Activated CD4-positive, alpha-beta T cell treated with anti-CD3 and anti-CD28 coated beads, Interleukin-10, Interleukin-2, amounts not matched to agents 100 ng/mL and 50 ng/mL, durations not matched to agents 16 hours and 8 hours (primary cell): ENCODE measurements at regions not wholly inside any gene's neighbourhood (a gene's known extent, or its start where the extent isn't known, plus 50 kb on each side); places are given as distances from the start of the nearest gene placed in this dataset.

ENCODE experiments used
- DNase-seq: peaks from one replicate; pipeline ENCODE4 v3.0.0-alpha.2; 2020

DNA sequence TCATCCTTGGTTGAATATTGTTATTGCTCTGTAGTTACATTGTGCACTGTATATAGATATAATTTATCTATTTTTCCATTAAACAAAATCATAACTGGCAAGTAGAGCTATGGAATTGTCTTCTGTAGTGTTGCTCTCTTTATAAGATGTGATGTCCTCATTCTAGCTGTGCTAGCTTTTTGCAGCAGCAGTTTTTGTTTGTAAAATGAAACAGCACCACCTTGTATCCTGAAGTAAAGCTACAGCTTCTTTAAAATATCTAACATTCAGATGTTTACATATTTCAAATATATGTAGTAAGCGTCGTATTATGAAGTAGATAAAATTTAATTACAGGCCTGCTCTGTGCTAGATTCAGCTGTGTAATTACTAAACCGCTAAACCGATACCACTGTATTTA, 328.8 kb upstream of the MANEA start:
- no peak for DNase-seq

DNA sequence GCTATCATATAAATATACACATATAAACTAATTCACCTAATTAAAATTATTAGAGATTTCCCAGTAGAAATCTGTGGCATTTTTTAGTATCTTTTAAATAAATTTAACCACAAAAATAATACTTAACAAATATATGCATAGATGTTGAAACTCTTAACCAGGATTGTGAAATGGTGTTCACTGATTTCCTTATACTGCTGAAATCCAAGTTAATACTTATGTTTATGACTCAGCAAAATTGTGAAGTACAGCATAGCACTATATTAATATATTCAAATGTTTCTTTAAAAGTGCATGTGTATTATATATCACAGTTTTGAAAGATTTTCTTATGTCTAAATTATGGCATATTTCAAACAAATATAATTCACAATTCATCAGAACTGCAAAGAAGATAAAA, 328.2 kb upstream of the MANEA start:
- DNase-seq: no peak

DNA sequence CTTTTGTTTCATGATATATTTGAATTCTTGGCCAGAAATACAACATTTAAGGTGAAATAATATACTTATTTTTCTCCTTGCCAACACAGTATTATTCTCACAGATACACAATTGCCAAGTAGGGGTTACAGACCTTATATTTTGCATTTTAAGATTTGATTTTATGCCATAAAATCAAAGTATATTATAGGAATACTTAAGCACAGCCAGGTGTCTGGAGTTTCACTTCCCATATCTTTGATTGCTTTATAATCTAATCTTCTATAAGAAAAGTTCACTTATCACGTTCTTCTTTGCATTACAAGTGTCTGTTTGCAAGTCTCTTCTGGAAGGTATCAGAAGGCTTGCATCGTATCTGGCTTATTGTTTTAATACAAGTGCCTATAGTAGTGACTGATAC, 327.7 kb upstream of the MANEA start:
- no peak for DNase-seq

DNA sequence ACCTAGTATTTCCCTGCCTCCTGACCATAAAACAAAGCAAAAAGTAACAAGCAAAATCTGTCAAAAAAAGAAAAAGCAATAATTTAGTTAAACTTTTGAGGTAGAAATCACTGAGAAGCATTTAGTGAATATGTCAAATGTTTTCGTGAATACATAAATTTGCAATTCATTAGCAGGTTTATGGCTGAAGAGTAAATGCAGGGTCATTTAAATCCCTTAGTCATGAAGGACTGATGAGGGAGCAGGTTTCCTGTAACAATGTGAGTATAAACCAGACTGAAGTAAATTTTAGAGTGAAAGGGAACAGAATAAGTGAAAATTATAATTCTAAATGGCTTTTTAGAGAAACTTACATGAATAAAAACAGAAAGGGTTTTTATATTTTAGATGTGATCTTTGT, 313.5 kb upstream of the MANEA start:
- DNase-seq: no peak

DNA sequence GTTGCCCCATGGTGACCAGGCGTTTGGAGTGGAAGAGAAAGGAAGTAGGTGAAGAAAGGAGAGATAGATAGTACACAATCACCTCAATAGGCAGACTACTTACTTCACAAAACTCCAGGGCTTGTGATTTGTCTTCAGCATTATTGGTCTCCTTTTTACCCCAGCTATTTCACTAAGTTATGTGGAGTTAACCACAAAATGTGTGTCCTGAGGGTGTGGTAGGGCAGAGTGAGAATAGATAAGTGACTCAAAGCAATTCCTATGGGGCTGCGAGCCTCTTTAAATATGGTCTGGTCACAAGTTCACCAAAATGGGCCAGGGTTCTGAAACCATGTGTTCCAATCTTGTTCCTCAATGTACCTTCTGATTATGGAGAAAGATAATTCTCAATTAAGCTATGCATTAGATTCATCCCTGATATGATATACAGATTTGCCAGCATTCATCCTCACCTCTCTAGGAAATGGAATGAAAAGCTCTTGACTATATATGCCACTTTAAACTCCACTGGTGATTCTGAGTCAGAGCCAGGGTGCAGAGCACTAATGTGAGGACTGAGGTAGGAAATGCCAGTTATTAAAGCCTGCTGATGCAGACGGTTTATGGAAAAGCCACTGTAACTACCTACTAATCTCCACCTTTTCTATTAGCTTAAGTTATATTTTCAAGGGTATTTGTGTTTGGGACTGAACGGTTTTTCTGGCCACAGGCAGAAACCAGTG, 310.6 kb upstream of the MANEA start:
- DNase-seq: no peak

DNA sequence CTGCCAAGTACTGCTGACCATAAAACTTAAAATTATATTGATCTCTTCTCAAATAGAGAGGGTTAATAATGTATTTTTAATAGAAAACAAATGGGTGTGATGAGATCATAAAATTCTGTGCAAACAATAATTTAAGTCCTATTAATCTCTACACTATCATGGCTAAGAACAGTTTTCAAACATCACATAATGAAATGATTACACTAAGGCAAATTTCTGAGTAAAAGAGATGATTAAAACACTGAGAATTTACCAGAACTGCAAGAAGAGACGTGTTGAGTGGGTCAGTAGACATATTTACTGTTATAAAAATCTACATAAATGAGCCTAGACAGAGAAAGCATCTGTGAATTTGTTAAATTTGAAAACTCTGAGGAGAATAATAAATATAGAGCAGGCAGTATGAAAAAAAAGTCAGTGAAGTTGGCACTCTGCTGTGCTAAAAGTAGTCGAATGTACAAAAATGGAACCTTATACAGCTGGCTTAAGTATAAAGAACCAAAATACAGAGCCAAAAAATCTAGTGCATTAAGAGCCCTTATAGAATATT, 302.6 kb upstream of the MANEA start:
- DNase-seq: no peak

DNA sequence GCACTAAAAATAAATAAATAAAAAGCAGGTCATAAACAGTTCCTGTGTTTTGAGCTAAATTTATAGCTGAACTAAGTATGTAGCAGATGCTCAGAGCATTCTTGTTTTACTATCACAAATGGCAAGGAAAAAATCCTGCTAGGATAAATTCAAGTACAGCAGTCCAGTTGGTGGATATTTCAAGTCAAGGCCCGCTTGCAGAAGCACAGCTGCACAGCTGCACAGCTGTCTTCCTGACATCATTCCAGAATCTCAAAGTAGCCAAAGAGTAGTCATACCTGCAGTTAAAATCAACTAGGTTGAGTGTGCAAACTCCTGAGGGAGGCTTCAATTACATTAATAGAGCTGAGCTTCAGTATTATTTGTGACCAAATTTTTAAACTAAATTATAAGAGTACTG, 297.7 kb upstream of the MANEA start:
- no peak for DNase-seq

DNA sequence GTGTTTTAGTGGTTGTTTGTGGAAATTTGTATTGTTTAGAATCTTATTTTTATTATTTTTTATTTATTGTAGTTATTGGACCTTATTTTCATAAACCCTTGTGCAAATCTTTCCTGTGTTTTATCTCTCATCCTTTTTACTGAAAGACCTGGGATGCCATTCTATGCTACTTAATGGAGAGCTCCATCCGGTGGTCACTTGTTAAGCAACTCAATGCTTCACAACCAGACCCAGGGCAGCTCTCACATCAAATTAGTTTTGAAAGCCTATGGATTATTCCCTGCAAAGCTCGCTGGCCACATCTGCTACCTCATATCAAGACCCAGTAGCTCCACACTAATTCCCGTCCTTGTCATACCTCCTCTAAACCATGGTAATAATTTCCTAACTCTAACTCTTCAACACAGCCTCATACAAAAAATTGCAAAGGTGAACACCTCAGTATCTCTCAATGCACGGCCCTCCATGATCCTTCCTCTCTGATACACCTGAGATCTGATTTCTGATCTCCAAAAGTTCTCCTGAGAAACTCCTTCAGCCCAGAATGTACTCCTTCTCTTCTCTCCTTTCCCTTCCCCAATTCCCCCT, 296.6 kb upstream of the MANEA start:
- DNase-seq: no peak

DNA sequence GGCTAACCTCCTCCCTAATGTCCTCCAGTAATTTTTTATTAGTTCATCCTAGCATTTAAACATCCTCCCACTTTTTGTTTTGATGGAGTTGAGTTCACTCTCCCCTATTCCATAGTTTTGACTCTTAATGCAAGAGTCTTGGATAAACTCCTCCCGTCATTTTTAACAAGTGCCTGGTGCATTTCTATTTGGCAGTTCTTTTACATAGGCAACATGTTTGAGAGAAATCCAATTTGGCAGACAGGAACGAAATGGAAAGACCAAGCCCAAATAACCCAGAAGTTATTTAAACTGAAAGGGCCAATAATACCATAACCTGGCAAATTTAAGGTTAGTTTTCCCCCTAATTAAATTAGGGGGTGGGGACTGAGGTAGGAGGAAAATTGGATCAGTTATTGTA, 291.5 kb upstream of the MANEA start:
- no peak for DNase-seq

DNA sequence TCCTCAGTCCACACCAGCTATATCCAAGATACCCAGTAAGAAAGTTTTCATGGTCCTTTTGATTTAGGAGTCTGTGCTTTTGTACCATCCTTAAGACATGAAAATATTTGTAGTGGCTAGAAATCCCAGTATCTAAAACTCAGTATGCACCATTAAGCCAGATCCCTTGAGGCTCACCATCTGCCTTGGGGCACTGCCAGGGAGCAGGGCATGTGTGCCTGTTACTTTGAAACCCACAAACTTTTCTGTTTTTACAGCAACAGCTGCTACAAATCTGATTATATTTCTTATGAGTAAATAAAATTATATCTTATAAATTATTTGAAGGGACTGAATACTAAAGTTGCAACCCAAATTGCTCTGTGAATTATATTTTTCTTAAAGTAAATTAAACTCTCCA, 290.5 kb upstream of the MANEA start:
- no peak for DNase-seq

DNA sequence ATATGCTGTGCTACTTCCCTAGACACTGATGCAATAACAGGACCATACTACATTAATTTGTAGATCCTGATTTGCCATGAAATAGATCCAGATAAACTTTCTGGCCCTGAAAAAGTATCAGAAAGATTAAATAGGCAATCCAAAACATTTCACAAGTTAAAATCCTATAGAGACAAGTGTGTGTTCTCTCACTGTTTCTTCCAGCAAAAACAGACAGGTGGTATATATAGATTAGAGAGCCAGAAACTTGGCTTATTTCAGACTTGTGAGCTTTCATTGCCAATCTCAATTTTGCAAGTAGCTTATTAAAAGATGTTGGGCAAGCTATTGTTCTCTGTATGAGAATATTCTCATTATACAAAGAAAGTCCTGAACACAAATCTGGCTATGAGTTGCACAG, 289.1 kb upstream of the MANEA start:
- DNase-seq: no peak

DNA sequence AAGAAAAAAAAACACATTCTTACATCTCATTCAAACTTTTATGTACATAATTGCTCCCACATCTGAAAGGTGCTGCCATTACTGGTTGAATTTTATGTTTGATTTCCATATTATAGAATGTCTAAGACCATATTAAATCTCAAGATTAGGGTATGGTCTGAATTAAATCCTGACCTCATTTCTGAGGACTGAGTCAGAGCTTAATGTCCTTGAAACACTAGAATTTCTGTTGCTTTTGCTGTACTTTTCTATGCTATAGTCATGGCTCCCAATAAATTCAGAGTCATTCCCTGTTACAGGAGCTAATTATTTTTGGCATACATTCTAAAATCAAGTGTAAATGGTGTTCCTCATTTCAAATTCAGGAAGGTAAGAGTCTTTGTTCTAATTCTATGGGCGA, 285.3 kb upstream of the MANEA start:
- no peak for DNase-seq

DNA sequence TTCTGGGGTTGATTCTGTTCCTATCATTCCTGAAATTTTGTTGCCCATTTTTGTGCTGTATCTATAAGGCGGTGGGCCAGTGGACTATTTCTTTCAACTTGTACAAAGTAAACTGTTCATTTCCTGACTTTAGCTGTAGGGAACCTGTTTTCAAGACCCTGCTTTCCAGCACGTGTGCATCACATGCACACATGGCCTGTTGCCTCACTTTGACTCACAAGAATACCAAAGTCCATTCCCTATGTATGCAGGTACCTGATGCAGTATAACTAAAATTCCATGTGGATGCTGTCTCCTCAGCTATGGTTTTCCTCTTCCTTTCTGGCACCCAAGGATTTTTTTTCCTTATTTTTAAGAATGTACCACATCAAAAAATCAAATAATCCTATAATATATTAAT, 284.1 kb upstream of the MANEA start:
- no peak for DNase-seq

DNA sequence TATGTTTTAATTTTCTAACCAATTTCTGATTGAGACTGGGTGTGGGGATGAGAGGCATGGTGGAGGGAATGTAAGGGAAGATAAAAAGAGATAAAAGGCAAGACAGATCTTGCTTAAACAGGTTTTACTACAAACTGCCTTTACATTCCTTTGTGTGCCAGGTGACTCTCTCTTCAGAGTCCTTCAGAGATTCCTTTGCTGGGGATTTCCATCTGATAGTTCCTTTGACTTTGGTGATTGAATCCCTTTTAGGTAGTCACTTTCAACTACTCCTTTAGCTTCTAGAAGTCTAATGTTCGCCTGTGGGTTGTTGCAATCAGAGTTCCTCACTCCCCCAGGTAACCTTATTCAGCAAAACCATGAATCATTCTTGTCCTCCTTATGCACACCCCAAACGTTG, 283.3 kb upstream of the MANEA start:
- no peak for DNase-seq

DNA sequence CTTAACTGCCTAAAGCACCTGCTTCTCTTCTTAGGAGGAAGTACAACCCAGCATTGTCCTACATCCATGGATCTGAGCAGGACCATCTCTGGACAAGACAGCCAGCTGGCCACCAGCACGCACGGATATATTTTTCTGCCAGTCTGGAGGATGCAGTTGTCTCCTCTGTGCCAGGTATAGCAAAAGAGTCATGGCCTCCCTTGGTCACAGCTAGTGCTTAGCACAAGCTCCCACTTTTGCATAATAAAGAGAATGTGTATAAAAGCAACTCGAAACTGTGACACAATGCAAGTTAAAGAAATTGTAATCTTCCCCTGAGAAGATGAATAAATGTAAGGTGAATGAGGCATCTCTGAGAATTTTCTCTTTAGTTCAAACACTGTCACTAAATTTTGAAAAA, 267.8 kb upstream of the MANEA start:
- DNase-seq: no peak

DNA sequence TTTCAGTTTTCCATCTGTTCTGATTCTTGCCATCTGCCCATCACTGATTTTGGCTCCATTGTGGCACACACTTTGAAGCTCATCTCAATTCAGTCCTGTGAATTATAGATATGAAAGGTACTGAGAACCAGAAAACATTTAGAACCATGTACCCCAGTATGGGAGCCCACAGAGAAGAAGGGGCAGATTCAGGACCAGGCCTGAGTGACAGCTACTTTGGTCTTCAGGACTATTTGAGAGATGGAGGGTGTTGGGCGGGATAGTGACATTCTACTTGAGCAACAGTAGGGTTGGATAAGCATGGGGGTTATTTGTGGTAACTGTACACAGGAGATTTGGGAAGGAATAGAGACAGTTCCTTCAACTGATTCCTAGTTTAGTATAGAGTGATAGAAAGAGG, 259.2 kb upstream of the MANEA start:
- no peak for DNase-seq

DNA sequence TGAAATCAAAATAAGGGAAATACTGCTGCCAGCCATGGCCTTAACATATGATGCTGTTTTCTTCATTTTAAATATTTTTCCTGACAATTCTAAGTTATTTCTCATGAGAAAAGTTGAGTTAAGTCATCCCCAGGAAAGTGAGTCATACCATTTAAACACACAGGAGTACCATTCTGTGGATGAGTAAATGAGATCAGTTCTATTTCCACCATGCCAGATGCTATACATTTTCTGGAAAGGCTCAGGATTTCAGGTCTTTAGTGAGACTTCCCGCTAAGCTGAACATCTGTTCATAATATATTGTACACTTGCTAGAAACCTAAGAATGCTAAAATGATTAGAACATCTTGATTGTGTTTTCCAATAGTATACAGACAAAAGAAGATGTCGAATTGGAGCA, 256.2 kb upstream of the MANEA start:
- DNase-seq: no peak

DNA sequence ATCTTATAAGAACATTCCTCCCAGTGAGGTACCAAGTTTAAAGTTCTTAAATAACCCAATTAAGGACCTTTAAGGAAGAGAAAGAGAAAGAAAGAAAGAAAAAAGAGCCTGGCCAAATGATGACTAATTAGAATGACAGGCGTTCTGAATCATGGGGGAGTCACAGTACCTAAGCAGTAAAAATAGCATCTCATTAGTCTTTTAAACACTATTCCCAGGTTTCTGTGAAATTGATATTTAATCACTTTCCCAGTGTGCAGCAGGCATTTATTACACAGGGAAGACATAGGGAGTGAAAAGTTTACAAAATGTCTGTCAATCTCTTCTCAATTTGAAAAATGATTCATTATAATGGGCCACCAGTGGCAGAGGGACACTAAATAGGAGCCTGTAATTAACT, 251.4 kb upstream of the MANEA start:
- DNase-seq: no peak

DNA sequence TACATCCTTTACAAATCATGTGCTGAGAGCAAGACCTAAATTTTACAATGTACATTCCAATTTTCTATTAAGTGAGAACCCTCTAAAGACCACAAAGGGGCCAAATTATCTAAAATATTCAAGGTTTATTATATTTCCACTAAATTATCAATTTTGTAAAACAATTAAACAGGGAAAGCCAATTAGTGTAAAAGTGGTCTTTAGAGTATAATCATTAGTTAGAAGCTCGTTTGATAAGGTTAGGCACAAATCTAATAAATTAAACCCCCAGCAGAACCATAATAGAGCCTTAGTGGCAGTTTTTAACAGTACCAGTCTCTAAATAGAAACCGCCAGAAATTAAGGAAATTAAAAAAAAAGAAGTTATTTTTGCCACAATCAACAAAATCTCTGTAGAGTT, 249.1 kb upstream of the MANEA start:
- no peak for DNase-seq

DNA sequence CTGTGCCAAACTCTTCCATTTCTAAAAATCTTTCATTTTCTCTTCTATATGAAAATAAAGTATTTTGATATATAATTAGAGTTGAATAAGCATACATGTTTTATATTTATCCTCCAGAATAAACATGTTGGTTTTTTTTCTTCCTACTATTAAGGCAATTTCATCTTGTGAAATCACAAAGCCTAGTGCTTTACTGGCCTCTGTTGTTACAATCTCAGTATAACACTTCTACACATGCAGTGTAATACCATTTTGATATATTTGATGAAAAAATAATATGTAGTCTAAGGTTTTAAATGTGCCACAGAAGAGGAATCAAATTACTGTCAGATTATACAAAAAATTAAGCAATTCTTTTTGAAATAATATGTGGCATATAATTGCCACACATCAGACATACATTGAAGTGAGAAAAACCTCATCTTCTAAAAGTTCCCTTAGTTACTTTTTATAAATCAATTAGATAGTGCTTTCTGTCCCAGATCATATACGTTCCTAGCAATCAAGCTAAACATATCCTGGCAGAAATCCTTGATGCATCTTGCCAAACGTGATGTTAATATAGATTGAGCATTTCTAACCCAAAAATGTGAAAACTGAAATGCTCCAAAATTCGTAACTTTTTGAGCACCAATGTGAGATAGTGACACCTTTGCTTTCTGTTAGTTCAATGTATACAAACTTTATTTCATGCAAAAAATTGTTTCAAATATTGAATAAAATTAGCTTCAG, 225.1 kb upstream of the MANEA start:
- DNase-seq: no peak

DNA sequence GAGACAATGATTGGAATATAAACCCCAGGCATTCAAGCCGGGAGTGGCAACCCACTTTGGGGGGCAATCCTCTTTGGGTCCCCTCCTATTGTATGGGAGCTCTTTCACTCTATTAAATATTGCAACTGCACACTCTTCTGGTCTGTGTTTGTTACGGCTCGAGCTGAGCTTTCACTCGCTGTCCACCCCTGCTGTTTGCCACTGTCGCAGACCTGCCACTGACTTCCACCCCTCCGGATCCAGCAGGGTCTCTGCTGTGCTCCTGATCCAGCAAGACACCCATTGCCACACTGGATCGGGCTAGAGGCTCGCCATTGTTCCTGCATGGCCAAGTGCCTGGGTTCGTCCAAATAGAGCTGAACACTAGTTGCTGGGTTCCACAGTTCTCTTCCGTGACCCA, 222.8 kb upstream of the MANEA start:
- no peak for DNase-seq

DNA sequence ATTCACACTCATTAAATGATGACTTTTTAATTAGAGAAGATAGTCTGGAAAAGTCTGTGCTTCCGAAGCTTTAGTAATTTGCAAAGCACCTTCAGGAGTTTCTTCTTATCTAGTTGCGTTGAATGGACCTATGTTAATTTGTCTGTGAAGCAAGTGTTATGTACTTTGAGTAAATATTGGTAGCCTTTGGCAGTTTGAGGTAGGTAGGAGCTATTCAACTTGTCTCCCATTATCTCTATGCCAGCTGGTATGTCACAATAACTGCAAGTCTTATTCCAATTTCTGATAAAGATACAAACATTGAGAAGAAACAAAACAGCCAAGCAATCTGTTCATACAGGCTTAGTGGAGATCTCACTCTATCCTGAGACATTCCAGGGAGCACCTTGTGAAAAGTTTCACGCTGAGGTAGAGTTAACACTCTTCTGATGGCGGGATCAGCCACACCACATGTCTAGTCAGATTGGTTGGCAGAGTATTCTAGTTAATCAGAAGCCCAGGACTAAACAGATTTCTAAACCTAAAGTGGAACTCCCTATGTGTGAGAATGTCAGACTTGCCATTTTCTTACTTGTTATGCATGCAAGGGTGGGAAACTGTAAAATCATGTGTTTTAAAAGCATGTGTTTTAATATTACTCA, 219.8 kb upstream of the MANEA start:
- DNase-seq: no peak

DNA sequence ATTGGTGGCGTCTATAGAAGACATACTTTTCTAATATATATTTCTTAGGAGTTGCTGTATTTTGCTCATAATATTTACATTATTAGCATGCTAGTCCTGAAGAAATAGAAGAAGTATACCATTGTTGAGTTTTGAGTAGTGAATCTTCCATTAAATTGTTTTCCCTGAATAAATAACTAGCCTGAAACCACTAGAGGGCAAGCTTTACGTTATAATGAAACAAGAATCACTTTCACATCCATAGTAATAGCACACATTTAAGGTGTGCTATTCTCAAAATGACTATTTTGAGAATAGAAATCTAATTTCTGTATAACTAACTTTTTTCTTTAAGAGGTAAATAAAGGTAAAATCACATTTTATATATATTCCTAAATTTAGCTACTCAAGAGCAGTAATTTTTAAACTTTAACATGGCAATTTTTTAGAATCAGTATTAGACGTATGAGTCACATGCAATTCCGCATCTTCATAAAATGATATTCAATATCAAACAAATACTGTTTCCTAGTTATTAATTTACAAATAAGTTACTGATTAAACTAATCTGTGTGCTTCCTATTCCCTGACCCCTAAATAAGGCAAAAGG, 213.2 kb upstream of the MANEA start:
- DNase-seq: peak; percentile 42
